Neutrophil (primary cell): ENCODE measurements at regions not wholly inside any gene's neighbourhood (a gene's known extent, or its start where the extent isn't known, plus 50 kb on each side); places are given as distances from the start of the nearest gene placed in this dataset.

Source experiments
- H3K27ac ChIP-seq: fragments of 200-600 bp; sonication (generic); 2 replicates; pipeline ENCODE4 v1.5.1; 2016; ENCODE audit warnings: mild to moderate bottlenecking, moderate library complexity
- H3K27me3 ChIP-seq: fragments of 200-600 bp; sonication (generic); 2 replicates; pipeline ENCODE4 v1.6.0; 2016; ENCODE audit warnings: mild to moderate bottlenecking
- H3K36me3 ChIP-seq: fragments of 200-600 bp; sonication (generic); 2 replicates; pipeline ENCODE4 v1.5.1; 2017
- H3K4me1 ChIP-seq, 2 experiments: fragments of 200-600 bp in 1 of 2; sonication (generic) in 1 of 2; 1 replicate in 1 of 2; 2 replicates in 1 of 2; pipeline versions ENCODE4 v1.5.1 to v1.6.1; 2013 to 2016; ENCODE audit warnings: low read depth in 1 of 2, low read length in 1 of 2, mild to moderate bottlenecking in 1 of 2, moderate library complexity in 1 of 2; ENCODE audit not compliant: control insufficient read depth in 1 of 2, insufficient read depth in 1 of 2
- H3K4me3 ChIP-seq, 2 experiments: fragments of 200-600 bp in 1 of 2; sonication (generic) in 1 of 2; 1 replicate in 1 of 2; 2 replicates in 1 of 2; pipeline ENCODE4 v1.5.1; 2013 to 2016; ENCODE audit warnings: low read depth in 1 of 2, low read length in 1 of 2, mild to moderate bottlenecking in 1 of 2, moderate library complexity in 1 of 2
- H3K9me3 ChIP-seq: fragments of 200-600 bp; sonication (generic); 2 replicates; pipeline ENCODE4 v1.5.1; 2016
- CTCF ChIP-seq: fragments of 200-600 bp; sonication (generic); IDR thresholded peaks from 2 replicates; pipeline ENCODE4 v1.5.1; 2016; ENCODE audit warnings: antibody characterized with exemption

DNA sequence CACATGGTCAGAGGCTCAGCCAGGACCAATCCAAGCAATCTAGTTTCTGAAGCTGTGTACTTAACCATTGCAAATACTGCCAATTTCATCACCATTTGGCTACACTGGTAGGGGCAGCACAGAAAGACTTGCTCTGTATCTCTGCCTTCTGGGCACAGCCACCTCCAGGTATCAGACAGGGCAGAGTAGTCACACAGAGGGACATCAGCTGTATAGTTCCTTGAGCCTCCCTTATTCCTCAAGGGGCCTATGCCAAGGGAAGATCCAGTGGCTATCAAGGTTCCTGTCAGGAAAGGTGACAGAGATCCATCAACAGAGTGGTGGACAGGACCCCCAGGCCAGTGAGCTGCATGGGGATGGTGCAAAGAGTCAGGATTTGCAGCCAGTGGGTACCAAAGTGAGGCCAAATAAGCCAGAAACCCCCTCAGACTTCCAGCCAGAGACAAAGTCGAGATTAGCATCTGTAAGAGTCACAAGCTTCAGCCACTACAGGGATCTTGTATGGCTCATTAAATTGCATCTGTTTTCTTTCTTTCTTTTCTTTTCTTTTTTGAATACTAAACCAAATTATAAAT, 381.6 kb upstream of the CPEB2 start:
- H3K27me3 ChIP-seq, result no peaks in the 10 kb centered on the region
- no peaks in the 10 kb centered on the region for H3K9me3 ChIP-seq
- no peaks in the 10 kb centered on the region for H3K36me3 ChIP-seq
- H3K4me1 ChIP-seq, result no peaks in the 10 kb centered on the region
- no peak for TF ChIP-seq CTCF
- H3K4me3 ChIP-seq, result no peak overlapping the region
- no peak overlapping the region for H3K27ac ChIP-seq

DNA sequence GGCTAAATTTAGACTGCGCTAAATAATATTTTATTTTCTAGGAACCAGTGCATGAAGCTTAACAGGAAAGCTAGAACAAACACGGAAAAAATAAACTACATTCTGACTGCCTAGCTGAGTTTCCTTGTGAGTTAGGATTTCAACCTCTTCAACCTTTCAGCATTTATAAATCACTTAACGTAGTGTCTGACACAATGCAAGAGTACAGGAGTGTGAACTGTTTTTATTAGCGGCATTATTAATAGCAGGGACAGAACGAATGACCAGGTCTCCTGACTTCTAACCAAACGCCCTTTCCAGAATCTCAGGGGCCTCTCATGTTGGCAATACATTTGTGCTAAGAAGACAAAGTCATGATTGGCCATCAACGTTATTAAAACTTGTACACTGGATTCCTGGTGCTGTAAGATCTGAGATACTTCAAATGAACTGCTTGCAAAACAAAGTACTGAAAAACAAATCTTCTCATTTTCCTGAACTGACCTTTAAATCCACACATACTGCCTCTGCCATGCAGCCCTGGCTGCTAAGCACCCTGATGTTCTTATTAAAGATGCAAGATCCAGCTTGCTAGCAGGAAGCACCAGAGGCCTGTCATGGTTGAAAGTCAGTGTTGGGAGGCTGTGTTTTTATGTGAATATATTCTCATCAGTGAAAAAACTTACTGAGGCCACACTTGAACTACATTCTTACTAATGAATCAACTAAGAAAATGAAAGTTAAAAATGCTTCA, 380.4 kb upstream of the CPEB2 start:
- Histone ChIP-seq H3K36me3 (no peaks in the 10 kb centered on the region), H3K4me3 (no peak overlapping the region), H3K27ac (no peak overlapping the region), H3K4me1 (no peaks in the 10 kb centered on the region), H3K27me3 (no peaks in the 10 kb centered on the region), H3K9me3 (no peaks in the 10 kb centered on the region)
- TF ChIP-seq CTCF, result no peak

- Histone ChIP-seq H3K27ac (no peak overlapping the region), H3K27me3 (no peaks in the 10 kb centered on the region), H3K4me1 (no peaks in the 10 kb centered on the region), H3K36me3 (no peaks in the 10 kb centered on the region), H3K9me3 (no peaks in the 10 kb centered on the region), H3K4me3 (no peak overlapping the region)
- TF ChIP-seq CTCF, result no peak
These were observed 375.2 kb upstream of the CPEB2 start for GRCh38 chr4:14627038-14627437.

- H3K27me3 ChIP-seq, result no peaks in the 10 kb centered on the region
- no peak for TF ChIP-seq CTCF
- H3K4me1 ChIP-seq, result no peaks in the 10 kb centered on the region
- H3K4me3 ChIP-seq, result no peak overlapping the region
- H3K36me3 ChIP-seq, result no peaks in the 10 kb centered on the region
- H3K27ac ChIP-seq, result no peak overlapping the region
- no peaks in the 10 kb centered on the region for H3K9me3 ChIP-seq
These were observed 370.4 kb upstream of the CPEB2 start for GRCh38 chr4:14631806-14632440.

- Histone ChIP-seq H3K4me3 (no peak overlapping the region), H3K9me3 (no peaks in the 10 kb centered on the region), H3K4me1 (no peaks in the 10 kb centered on the region), H3K27me3 (no peaks in the 10 kb centered on the region), H3K27ac (no peak overlapping the region), H3K36me3 (no peaks in the 10 kb centered on the region)
- TF ChIP-seq CTCF, result no peak
These were observed 365.7 kb upstream of the CPEB2 start for GRCh38 chr4:14636563-14636962.
